ENCODE measurements at regions not wholly inside any gene's neighbourhood (a gene's known extent, or its start where the extent isn't known, plus 50 kb on each side); places are given as distances from the start of the nearest gene placed in this dataset.
A peak's percentile ranks its signal among the peaks of the same experiment; 100 is the strongest.

- no peak overlapping the region for H3K27ac ChIP-seq (ENCODE audit: low read depth in 2 of 2, low read length in 2 of 2)
- DNase-seq (no peak), FAIRE-seq (no peak)
- no peak overlapping the region for H3K4me3 ChIP-seq (ENCODE audit: low read length in 3 of 3)
- H3K9me3 ChIP-seq (ENCODE audit: control insufficient read depth in 2 of 3, insufficient read depth in 1 of 3, low read length in 3 of 3) = no peaks in the 10 kb centered on the region
- no peak overlapping the region for H3K9ac ChIP-seq (ENCODE audit: low read length in 3 of 3)
- no peaks in the 10 kb centered on the region for H3K36me3 ChIP-seq (ENCODE audit: control insufficient read depth in 2 of 3, insufficient read depth in 3 of 3, low read length in 3 of 3)
- no peaks in the 10 kb centered on the region for H3K27me3 ChIP-seq (ENCODE audit: control insufficient read depth, insufficient read depth, low read length)
- TF ChIP-seq CTCF (IDR thresholded peaks at IDR 0.05; ENCODE audit: borderline replicate concordance, extremely low read depth, insufficient read depth) = no peak
- no peaks in the 10 kb centered on the region for H3K4me1 ChIP-seq (ENCODE audit: control insufficient read depth in 2 of 3, insufficient read depth in 2 of 3, low read depth in 1 of 3, low read length in 3 of 3)
- intact Hi-C loops (cut with DNase I) = no loop called here
Observed at GRCh38 chr17:52751051-52751450, 592.5 kb upstream of the CA10 start.

- DNase-seq (no peak), FAIRE-seq (no peak)
- H3K9me3 ChIP-seq (ENCODE audit: control insufficient read depth in 2 of 3, insufficient read depth in 1 of 3, low read length in 3 of 3) = no peaks in the 10 kb centered on the region
- H3K27ac ChIP-seq (ENCODE audit: low read depth in 2 of 2, low read length in 2 of 2) = no peak overlapping the region
- intact Hi-C loops (cut with DNase I) = no loop called here
- no peak for TF ChIP-seq CTCF (IDR thresholded peaks at IDR 0.05; ENCODE audit: borderline replicate concordance, extremely low read depth, insufficient read depth)
- H3K4me1 ChIP-seq (ENCODE audit: control insufficient read depth in 2 of 3, insufficient read depth in 2 of 3, low read depth in 1 of 3, low read length in 3 of 3) = no peaks in the 10 kb centered on the region
- H3K4me3 ChIP-seq (ENCODE audit: low read length in 3 of 3) = no peak overlapping the region
- no peaks in the 10 kb centered on the region for H3K36me3 ChIP-seq (ENCODE audit: control insufficient read depth in 2 of 3, insufficient read depth in 3 of 3, low read length in 3 of 3)
- no peaks in the 10 kb centered on the region for H3K27me3 ChIP-seq (ENCODE audit: control insufficient read depth, insufficient read depth, low read length)
- no peak overlapping the region for H3K9ac ChIP-seq (ENCODE audit: low read length in 3 of 3)
Observed at GRCh38 chr17:52744179-52744578, 585.7 kb upstream of the CA10 start.

- no peak for TF ChIP-seq CTCF (IDR thresholded peaks at IDR 0.05; ENCODE audit: borderline replicate concordance, extremely low read depth, insufficient read depth)
- no peaks in the 10 kb centered on the region for H3K4me1 ChIP-seq (ENCODE audit: control insufficient read depth in 2 of 3, insufficient read depth in 2 of 3, low read depth in 1 of 3, low read length in 3 of 3)
- H3K9ac ChIP-seq (ENCODE audit: low read length in 3 of 3) = no peak overlapping the region
- H3K27ac ChIP-seq (ENCODE audit: low read depth in 2 of 2, low read length in 2 of 2) = no peak overlapping the region
- no peak overlapping the region for H3K4me3 ChIP-seq (ENCODE audit: low read length in 3 of 3)
- FAIRE-seq = no peak
- intact Hi-C loops (cut with DNase I) = no loop called here
- no peaks in the 10 kb centered on the region for H3K9me3 ChIP-seq (ENCODE audit: control insufficient read depth in 2 of 3, insufficient read depth in 1 of 3, low read length in 3 of 3)
- DNase-seq = no peak
- no peaks in the 10 kb centered on the region for H3K27me3 ChIP-seq (ENCODE audit: control insufficient read depth, insufficient read depth, low read length)
- no peaks in the 10 kb centered on the region for H3K36me3 ChIP-seq (ENCODE audit: control insufficient read depth in 2 of 3, insufficient read depth in 3 of 3, low read length in 3 of 3)
Observed at GRCh38 chr17:52740006-52740405, 581.5 kb upstream of the CA10 start.

- H3K9ac ChIP-seq (ENCODE audit: low read length in 3 of 3) = no peak overlapping the region
- H3K4me1 ChIP-seq (ENCODE audit: control insufficient read depth in 2 of 3, insufficient read depth in 2 of 3, low read depth in 1 of 3, low read length in 3 of 3) = no peaks in the 10 kb centered on the region
- intact Hi-C loops (cut with DNase I) = no loop called here
- H3K4me3 ChIP-seq (ENCODE audit: low read length in 3 of 3) = no peak overlapping the region
- DNase-seq (peak in 1 of 5 donors; percentile 4), FAIRE-seq (no peak)
- H3K36me3 ChIP-seq (ENCODE audit: control insufficient read depth in 2 of 3, insufficient read depth in 3 of 3, low read length in 3 of 3) = no peaks in the 10 kb centered on the region
- no peak overlapping the region for H3K27ac ChIP-seq (ENCODE audit: low read depth in 2 of 2, low read length in 2 of 2)
- no peaks in the 10 kb centered on the region for H3K9me3 ChIP-seq (ENCODE audit: control insufficient read depth in 2 of 3, insufficient read depth in 1 of 3, low read length in 3 of 3)
- H3K27me3 ChIP-seq (ENCODE audit: control insufficient read depth, insufficient read depth, low read length) = no peaks in the 10 kb centered on the region
- TF ChIP-seq CTCF (IDR thresholded peaks at IDR 0.05; ENCODE audit: borderline replicate concordance, extremely low read depth, insufficient read depth) = no peak
Observed at GRCh38 chr17:52738791-52739190, 580.3 kb upstream of the CA10 start.

Data from kidney (tissue), 13 donors.